T-cell (primary cell): ENCODE measurements at regions not wholly inside any gene's neighbourhood (a gene's known extent, or its start where the extent isn't known, plus 50 kb on each side); places are given as distances from the start of the nearest gene placed in this dataset.

Source experiments
- ATAC-seq, 4 experiments: fragments of 200-7000 bp in 3 of 4; fragments of 150-1000 bp in 1 of 4; cut with Tn5 transposase; replicated peaks in 1 of 4; 1 replicate in 3 of 4; 2 replicates in 1 of 4; pipeline ENCODE4 v1.10.0; 2021; ENCODE audit warnings: moderate library complexity in 3 of 4, mild to moderate bottlenecking in 2 of 4, moderate number of reproducible peaks in 1 of 4
- CTCF ChIA-PET, 2 donors: fragments of 300-600 bp; sonication (Branson Sonifier 250); formaldehyde crosslinking; loops; one replicate each; lab custom pipeline; 2022; ENCODE audit warnings: antibody characterized with exemption in 2 of 2; lab: Charles Lee
- POLR2A ChIA-PET, 2 donors: fragments of 300-600 bp; sonication (Branson Sonifier 250); formaldehyde crosslinking; loops; one replicate each; lab custom pipeline; 2022; ENCODE audit warnings: antibody characterized with exemption in 2 of 2; lab: Charles Lee
- DNase-seq, 35 experiments: peaks; one replicate each; pipeline versions ENCODE4 v3.0.0 to v3.0.0-alpha.2; 2013 to 2023
- H3K27ac ChIP-seq: one replicate; pipeline ENCODE4 v1.5.1; 2013; ENCODE audit warnings: low read length
- H3K27me3 ChIP-seq, 2 experiments: replicated peaks in 1 of 2; 1 replicate in 1 of 2; 2 replicates in 1 of 2; pipeline versions ENCODE4 v1.6.1 to v1.7.0; 2013; ENCODE audit warnings: low read length in 1 of 2, mixed read lengths in 1 of 2; ENCODE audit not compliant: control insufficient read depth in 2 of 2, insufficient read depth in 2 of 2; ENCODE audit errors: extremely low read depth in 1 of 2
- H3K36me3 ChIP-seq, 2 donors: 1 replicate in 1 of 2; 2 replicates in 1 of 2; pipeline versions ENCODE4 v1.6.1 to v1.7.0; 2013; ENCODE audit warnings: low read length in 1 of 2; ENCODE audit not compliant: control insufficient read depth in 2 of 2, insufficient read depth in 1 of 2; ENCODE audit errors: extremely low read depth in 1 of 2
- H3K4me1 ChIP-seq, 2 experiments: 1 replicate in 1 of 2; 2 replicates in 1 of 2; pipeline versions ENCODE4 v1.6.1 to v1.7.0; 2013; ENCODE audit warnings: low read length in 2 of 2, mixed read lengths in 1 of 2; ENCODE audit not compliant: insufficient read depth in 2 of 2, control insufficient read depth in 1 of 2; ENCODE audit errors: extremely low read depth in 1 of 2
- H3K4me3 ChIP-seq, 2 donors: 1 replicate in 1 of 2; 2 replicates in 1 of 2; pipeline versions ENCODE4 v1.5.1 to v1.7.0; 2013; ENCODE audit warnings: mild to moderate bottlenecking in 2 of 2, low read length in 1 of 2, moderate library complexity in 1 of 2; ENCODE audit not compliant: control insufficient read depth in 1 of 2; ENCODE audit errors: extremely low read depth in 1 of 2
- H3K9me3 ChIP-seq: 2 replicates; pipeline ENCODE4 v1.7.0; 2013
- H3K27ac Mint-ChIP-seq, 2 donors: one replicate each; pipeline ENCODE4 v1.8.0; 2020 to 2021; ENCODE audit warnings: mild to moderate bottlenecking in 2 of 2, mixed read lengths in 2 of 2
- H3K27me3 Mint-ChIP-seq, 2 donors: one replicate each; pipeline ENCODE4 v1.8.0; 2021 to 2022; ENCODE audit warnings: mixed read lengths in 2 of 2
- H3K36me3 Mint-ChIP-seq: one replicate; pipeline ENCODE4 v1.8.0; 2021; ENCODE audit warnings: mixed read lengths
- H3K4me1 Mint-ChIP-seq, 3 donors: one replicate each; pipeline ENCODE4 v1.8.0; 2020 to 2022; ENCODE audit warnings: mixed read lengths in 3 of 3, mild to moderate bottlenecking in 1 of 3
- H3K4me3 Mint-ChIP-seq, 3 donors: one replicate each; pipeline ENCODE4 v1.8.0; 2020 to 2022; ENCODE audit warnings: mild to moderate bottlenecking in 3 of 3, mixed read lengths in 3 of 3, moderate library complexity in 3 of 3
- H3K9me3 Mint-ChIP-seq, 3 donors: one replicate each; pipeline ENCODE4 v1.8.0; 2020 to 2022; ENCODE audit warnings: mixed read lengths in 3 of 3
- WGBS: methylation state at CpG from one replicate; pipeline ENCODE4 v1.1.5; 2013; ENCODE audit warnings: missing lambda C conversion rate; ENCODE audit not compliant: insufficient coverage; 5-methylcytosine and 5-hydroxymethylcytosine counted together

GRCh38 chr1:198007011-198007410 lies 89.8 kb downstream of the LHX9 start:
- ATAC-seq (no peak), DNase-seq (no peak)
- H3K9me3 Mint-ChIP-seq = peaks cover 0 to 14% (median 5%) of the 10 kb centered on the region in 3 donors
- Histone ChIP-seq H3K27ac (no peak overlapping the region), H3K9me3 (no peaks in the 10 kb centered on the region), H3K4me1 (no peaks in the 10 kb centered on the region), H3K27me3 (no peaks in the 10 kb centered on the region), H3K4me3 (no peak overlapping the region), H3K36me3 (peaks cover 0 to 2% of the 10 kb centered on the region in 2 donors)
- POLR2A ChIA-PET = interaction anchor here in 1 of 2 donors (0.7 kb wide), 1 partner anchor 61 kb away, joined by 3 read pairs; no protein-coding TSS in a partner anchor
- no peak overlapping the region for H3K27ac Mint-ChIP-seq
- no peaks in the 10 kb centered on the region for H3K36me3 Mint-ChIP-seq
- H3K4me1 Mint-ChIP-seq = no peaks in the 10 kb centered on the region
- H3K4me3 Mint-ChIP-seq = no peak overlapping the region
- WGBS = no CpG with 5 or more reads among the region's 1 CpG
- peaks cover 3 to 4% of the 10 kb centered on the region in 2 donors for H3K27me3 Mint-ChIP-seq
- CTCF ChIA-PET = no interaction called here

GRCh38 chr1:198007687-198008607 lies 90.8 kb downstream of the LHX9 start:
- Histone ChIP-seq H3K4me1 (no peaks in the 10 kb centered on the region), H3K9me3 (no peaks in the 10 kb centered on the region), H3K27ac (no peak overlapping the region), H3K4me3 (no peak overlapping the region), H3K36me3 (peaks cover 0 to 2% of the 10 kb centered on the region in 2 donors), H3K27me3 (no peaks in the 10 kb centered on the region)
- CTCF ChIA-PET = no interaction called here
- DNase-seq (no peak), ATAC-seq (no peak)
- peaks cover 0 to 14% (median 5%) of the 10 kb centered on the region in 3 donors for H3K9me3 Mint-ChIP-seq
- H3K27me3 Mint-ChIP-seq = peaks cover 3 to 4% of the 10 kb centered on the region in 2 donors
- 83% methylated on average over 2 of the region's 5 CpGs for WGBS
- POLR2A ChIA-PET = no interaction called here
- no peak overlapping the region for H3K27ac Mint-ChIP-seq
- no peaks in the 10 kb centered on the region for H3K36me3 Mint-ChIP-seq
- no peak overlapping the region for H3K4me3 Mint-ChIP-seq
- no peaks in the 10 kb centered on the region for H3K4me1 Mint-ChIP-seq

GRCh38 chr1:198014355-198014754 lies 97.2 kb downstream of the LHX9 start:
- ChIA-PET POLR2A (no interaction called here), CTCF (no interaction called here)
- ATAC-seq = no peak
- Mint-ChIP-seq H3K27me3 (peaks cover 4 to 10% of the 10 kb centered on the region in 2 donors), H3K4me1 (no peaks in the 10 kb centered on the region), H3K27ac (no peak overlapping the region), H3K9me3 (peaks cover 0 to 4% (median 2%) of the 10 kb centered on the region in 3 donors), H3K4me3 (no peak overlapping the region), H3K36me3 (no peaks in the 10 kb centered on the region)
- H3K27me3 ChIP-seq = no peaks in the 10 kb centered on the region
- peaks cover 0 to 2% of the 10 kb centered on the region in 2 donors for H3K36me3 ChIP-seq
- WGBS = no CpG with 5 or more reads among the region's 1 CpG
- no peaks in the 10 kb centered on the region for H3K9me3 ChIP-seq
- no peak overlapping the region for H3K4me3 ChIP-seq
- DNase-seq = no peak
- H3K4me1 ChIP-seq = no peaks in the 10 kb centered on the region
- H3K27ac ChIP-seq = no peak overlapping the region

- POLR2A ChIA-PET = no interaction called here
- H3K4me3 ChIP-seq = no peak overlapping the region
Observed at GRCh38 chr1:198015309-198015708, 98.1 kb downstream of the LHX9 start.

GRCh38 chr1:198018529-198018928 lies 101.4 kb downstream of the LHX9 start:
- Histone ChIP-seq H3K4me3 (no peak overlapping the region), H3K4me1 (no peaks in the 10 kb centered on the region), H3K27ac (no peak overlapping the region), H3K27me3 (no peaks in the 10 kb centered on the region), H3K36me3 (no peaks in the 10 kb centered on the region), H3K9me3 (no peaks in the 10 kb centered on the region)
- Mint-ChIP-seq H3K27me3 (peaks cover 8 to 10% of the 10 kb centered on the region in 2 donors), H3K36me3 (no peaks in the 10 kb centered on the region), H3K4me3 (no peak overlapping the region), H3K4me1 (no peaks in the 10 kb centered on the region), H3K9me3 (no peaks in the 10 kb centered on the region), H3K27ac (no peak overlapping the region)
- CTCF ChIA-PET = no interaction called here
- ATAC-seq (no peak), DNase-seq (no peak)
- POLR2A ChIA-PET = no interaction called here
- WGBS = no CpG with 5 or more reads among the region's 1 CpG

More at GRCh38 chr1:198015309-198015708, 98.1 kb downstream of the LHX9 start:
- CTCF ChIA-PET = no interaction called here
- Histone ChIP-seq H3K27ac (no peak overlapping the region), H3K9me3 (no peaks in the 10 kb centered on the region), H3K27me3 (no peaks in the 10 kb centered on the region), H3K4me1 (no peaks in the 10 kb centered on the region), H3K36me3 (no peaks in the 10 kb centered on the region)
- DNase-seq (no peak), ATAC-seq (no peak)
- Mint-ChIP-seq H3K27ac (no peak overlapping the region), H3K9me3 (no peaks in the 10 kb centered on the region), H3K27me3 (peaks cover 6 to 10% of the 10 kb centered on the region in 2 donors), H3K36me3 (no peaks in the 10 kb centered on the region), H3K4me1 (no peaks in the 10 kb centered on the region), H3K4me3 (no peak overlapping the region)

GRCh38 chr1:198019126-198019525 lies 102.0 kb downstream of the LHX9 start:
- H3K4me3 Mint-ChIP-seq = no peak overlapping the region
- H3K4me1 ChIP-seq = no peaks in the 10 kb centered on the region
- H3K27me3 ChIP-seq = no peaks in the 10 kb centered on the region
- ChIA-PET POLR2A (no interaction called here), CTCF (no interaction called here)
- DNase-seq = no peak
- H3K27ac Mint-ChIP-seq = no peak overlapping the region
- H3K4me1 Mint-ChIP-seq = no peaks in the 10 kb centered on the region
- H3K9me3 Mint-ChIP-seq = no peaks in the 10 kb centered on the region
- ATAC-seq = no peak
- no peak overlapping the region for H3K4me3 ChIP-seq
- no peaks in the 10 kb centered on the region for H3K9me3 ChIP-seq
- no peaks in the 10 kb centered on the region for H3K36me3 Mint-ChIP-seq
- H3K27ac ChIP-seq = no peak overlapping the region
- no peaks in the 10 kb centered on the region for H3K36me3 ChIP-seq
- WGBS = no CpG with 5 or more reads among the region's 1 CpG
- peaks cover 4 to 8% of the 10 kb centered on the region in 2 donors for H3K27me3 Mint-ChIP-seq
